HG03175 (cell line): ENCODE measurements at regions not wholly inside any gene's neighbourhood (a gene's known extent, or its start where the extent isn't known, plus 50 kb on each side); places are given as distances from the start of the nearest gene placed in this dataset.
A peak's percentile ranks its signal among the peaks of the same experiment; 100 is the strongest.

Experiments used
- ATAC-seq: cut with Tn5 transposase; IDR thresholded peaks from one replicate; pipeline ENCODE4 v1.9.1; 2021; ENCODE audit warnings: mild to moderate bottlenecking, moderate library complexity; ENCODE audit not compliant: unreplicated experiment

DNA sequence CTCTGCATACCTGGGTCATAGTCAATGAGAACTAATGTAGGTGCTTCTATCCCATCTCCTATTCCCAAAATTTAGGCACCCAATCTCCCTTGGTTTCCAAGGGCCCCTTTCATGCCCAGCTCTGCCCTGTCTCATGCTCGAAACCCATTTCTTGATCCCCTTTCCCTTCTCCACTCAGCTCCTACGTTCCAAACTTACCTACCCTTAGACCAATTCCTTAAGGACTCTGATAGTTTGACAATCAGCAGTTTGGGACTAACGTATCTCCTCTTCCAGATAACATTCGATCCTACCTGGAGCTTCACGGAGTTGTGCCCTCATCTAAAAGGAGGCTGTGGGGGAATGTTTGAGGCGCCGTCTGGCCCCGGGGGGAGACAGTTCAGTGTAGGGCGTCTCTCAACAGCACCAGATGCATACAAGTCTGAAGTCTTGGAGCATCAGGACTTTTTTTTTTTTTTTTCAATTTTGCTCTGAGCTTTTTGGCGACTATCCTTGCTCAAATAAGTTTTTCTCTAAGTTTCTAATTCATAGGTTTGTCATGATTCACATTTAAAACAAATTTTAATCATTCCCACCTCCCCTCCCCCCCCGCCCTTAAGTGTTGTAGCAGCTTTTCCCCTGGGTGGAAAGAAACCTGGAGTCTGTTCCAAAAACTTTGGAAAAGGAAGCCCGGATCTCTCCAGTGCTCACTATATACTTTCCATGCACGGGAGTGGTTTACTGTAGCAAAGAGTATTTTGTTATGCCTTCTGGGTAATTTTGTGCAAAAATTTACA lies 141.2 kb upstream of the LGALSL start:
- no peak for ATAC-seq

DNA sequence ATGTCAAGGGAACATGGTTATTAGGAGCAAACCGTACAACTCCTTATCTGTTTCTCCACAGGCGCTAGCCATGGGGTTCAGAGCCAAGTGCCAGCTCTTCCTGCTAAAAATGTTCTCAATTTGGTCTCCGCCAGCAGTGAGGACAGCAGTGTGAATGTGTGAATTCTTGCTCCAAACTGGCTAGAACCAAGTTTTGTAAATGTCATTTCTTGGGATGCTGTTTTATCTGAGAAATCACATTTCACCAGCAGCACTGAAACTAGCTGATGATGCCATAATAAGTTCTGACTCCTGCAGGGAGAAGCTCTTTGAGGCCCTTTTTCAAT lies 140.6 kb upstream of the LGALSL start:
- ATAC-seq = no peak

DNA sequence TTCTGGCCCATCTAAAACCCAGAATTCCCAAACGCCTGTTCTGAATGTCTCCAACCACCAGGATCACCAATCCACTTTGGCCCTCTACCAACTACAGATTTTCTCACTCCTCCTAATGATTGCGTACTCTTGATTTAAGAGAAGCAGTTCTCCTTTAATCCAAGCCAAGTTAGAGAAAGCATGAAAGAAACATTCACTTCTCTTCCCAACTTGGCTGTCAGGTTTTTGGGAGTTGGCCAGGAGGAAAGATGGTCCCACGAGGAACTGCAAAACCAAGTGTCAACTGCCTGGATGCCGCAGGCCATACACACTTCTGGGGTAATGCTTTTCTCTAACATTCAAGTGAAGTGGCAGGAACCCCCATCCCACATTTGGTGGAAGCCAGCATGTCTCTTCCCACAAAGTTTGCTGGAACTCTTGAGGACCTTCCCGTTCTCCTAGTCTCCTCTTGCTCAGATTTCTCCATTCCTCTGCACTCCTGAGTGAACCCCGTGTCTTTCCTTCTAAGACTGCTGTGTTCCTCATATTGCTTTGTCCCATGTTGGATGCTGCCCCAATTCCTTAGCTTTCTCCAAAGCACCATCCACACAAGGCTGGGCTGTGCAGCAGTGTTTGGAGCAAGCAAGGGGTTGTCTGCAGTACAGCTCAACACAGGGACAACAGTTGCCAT lies 138.5 kb upstream of the LGALSL start:
- ATAC-seq = no peak

DNA sequence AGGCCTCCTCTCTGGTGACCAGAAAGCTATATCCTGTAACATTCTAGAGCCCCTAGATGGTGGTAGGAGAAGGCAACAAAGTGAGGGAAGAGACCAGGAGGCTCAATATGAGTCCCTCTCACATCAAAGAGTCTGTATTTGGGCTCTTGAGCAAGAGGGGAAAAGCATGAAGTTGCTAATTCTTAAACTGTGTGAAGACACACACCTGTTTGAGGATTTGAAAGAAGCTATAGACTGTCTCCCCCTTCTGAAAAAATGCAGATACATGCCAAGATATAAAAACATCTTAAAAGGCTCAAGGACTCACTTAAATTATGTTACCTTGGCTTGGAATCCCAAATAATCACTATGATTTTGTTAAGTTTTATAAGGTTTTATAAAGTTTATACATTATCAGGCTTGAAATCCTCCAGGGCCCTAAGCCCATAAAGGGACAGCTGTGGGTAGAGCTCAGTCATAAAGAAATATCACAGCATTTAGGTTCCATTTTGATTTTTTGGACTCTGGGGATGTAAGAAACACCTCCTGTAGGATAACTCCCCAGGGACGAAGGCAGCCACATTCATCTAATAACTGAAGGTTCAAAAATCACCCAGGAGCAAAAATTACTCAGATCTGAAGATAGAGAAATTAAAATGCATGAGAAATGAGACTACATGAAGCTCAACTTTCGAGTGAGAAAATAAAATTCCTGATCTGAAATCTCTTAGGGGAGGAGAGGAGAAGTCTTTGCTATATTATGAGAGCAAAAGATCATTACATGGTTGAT lies 136.1 kb upstream of the LGALSL start:
- no peak for ATAC-seq

DNA sequence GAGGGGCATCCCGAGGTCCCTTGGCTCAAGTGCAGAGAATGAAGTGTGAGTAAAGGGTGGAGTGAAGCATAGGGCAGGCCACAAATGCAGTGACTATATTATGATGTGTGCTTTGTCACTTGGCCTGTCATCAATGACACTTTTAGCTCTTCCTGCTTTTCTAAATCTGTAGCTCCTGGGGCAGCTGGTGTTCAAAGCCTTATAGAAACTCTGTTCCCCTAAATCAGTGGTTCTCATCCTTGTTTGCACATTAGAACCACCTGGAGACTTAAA lies 135.6 kb upstream of the LGALSL start:
- no peak for ATAC-seq

DNA sequence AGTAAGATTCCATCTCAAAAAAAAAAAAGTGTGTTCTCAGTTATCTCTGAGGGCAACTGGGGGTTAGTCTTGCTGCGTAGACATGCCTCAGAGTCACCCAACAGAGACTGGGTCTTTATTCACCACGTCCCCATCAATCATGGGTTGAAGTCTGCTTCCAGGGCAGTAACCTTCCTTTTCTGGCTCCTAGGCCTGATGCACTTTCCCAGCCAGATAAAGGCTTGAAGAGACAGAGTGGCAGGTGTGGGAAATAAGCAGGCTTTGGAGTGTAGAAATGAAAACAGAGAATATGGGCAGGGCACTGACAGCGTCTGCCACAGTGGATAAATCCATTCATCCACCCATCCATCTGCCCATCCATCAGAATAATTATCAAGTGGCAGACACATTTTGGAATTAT lies 134.1 kb upstream of the LGALSL start:
- no peak for ATAC-seq

DNA sequence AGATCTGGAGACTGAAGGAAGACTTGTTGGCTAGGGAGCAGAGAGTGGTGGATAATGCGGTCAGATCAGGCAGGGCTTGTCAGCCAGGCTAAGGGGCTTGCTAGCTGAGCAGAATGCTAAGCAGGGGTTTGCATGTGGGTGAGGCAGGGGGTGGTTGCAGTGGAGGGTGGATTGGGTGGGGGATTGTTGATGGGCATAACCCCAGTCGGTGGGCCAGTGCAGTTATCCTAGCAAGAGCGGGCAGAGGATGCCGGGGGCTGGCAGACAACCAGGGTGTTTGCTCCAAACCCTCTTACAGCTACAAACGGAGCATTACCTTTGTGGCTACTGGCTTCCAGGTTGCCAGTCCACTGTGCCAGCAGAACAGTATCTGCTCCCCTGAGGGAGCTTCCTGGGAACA lies 131.5 kb upstream of the LGALSL start:
- no peak for ATAC-seq

DNA sequence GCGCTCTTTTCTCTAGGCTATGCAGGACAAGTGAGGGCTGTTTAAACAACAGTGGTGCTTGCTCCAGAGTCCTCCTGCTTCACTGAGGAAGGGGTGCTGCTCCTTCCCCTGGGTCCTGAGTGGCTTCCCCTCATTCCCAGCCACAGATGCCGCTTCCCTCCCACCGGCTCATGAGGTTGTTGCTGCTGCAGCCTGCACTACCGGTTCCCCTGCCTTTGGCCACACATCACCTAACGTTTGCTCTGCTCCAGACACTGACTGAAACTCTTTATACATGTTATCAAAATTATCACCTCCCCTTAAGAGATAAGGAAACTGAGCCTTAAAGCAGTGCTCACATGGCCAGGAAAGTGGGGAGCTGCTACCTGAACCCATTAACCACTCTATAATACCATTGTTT lies 130.8 kb upstream of the LGALSL start:
- no peak for ATAC-seq

DNA sequence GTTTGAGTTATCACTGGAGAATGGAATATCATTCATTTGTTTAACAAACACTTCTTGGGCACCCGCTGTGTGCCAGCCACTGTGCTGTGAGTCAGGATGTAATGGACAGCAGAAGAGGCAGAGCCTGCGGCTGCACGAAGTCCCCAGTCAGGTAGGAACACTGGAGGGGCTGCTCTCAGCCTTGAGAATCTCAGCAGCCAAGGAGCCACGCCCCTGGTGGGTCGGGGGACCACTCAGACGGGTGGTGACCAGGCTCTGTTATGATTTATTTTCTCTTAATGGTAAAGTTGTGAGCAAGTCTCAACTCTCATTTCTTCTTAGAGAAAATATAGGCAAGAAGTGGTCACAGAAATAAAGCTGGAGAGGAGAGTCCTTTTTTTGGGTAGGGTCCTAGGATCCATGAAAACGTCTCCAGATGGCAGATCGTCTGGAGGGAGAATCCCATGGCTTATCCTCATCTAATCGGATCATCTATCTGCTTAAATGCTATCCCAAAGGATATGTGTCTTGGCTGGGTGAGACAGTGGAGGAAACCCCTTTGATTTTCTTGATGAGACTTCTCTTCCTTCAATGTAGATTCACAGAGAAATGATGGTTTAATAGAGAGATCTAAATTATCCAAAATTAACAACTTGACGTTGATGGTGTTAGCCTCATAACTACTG lies 129.1 kb upstream of the LGALSL start:
- ATAC-seq = no peak

DNA sequence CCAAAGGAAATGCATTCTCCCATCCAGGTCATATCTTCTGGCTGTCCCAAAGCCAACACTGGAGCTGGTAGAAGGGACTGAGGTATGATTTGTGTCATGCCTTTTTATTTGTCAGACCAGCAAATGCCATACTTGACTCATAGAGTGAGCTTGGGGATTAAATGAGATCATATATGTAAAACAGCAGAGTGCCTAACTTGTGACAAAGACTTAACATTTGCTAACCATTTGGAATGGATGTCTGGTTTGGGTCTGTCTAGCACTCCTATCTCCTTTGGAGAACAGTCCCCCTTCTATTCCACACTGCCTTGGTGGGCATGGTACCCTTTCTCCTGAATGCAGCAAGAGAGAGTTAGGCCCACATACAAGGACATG lies 128.5 kb upstream of the LGALSL start:
- ATAC-seq = no peak

DNA sequence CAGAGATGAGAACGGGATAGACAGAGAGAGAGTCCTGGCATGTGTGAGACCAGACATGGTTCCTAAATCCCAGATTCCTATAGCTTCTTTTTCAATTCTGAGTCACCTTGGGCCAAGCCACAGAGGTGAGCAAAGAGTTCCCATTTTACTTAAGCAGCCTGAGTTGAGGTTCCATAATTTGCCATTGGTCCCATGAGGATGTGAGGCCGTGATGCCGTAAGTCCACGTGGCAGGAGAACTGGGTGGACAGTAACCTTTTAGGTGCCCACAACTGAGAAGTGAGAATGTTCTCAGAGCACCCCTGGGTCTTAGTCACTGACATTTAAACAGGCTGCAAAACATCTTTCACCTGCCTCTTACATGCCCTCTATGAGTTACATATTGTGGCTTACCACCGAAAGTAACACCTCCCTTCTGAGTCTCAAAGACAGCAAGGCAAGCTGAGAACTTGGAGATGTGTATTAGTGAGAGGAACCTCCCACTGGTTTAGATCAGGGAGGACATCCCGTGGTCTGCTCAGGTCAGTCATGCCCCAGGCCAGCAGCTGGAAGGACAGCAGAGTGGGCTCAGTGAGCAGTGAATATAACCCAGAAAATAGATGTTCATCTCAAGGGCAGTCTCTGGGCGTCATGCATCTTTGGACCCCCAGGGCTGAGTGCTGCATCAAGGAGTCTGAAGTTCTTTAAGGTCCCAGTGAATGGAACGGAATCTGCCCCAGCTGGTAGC lies 127.9 kb upstream of the LGALSL start:
- peak; percentile 93 for ATAC-seq

DNA sequence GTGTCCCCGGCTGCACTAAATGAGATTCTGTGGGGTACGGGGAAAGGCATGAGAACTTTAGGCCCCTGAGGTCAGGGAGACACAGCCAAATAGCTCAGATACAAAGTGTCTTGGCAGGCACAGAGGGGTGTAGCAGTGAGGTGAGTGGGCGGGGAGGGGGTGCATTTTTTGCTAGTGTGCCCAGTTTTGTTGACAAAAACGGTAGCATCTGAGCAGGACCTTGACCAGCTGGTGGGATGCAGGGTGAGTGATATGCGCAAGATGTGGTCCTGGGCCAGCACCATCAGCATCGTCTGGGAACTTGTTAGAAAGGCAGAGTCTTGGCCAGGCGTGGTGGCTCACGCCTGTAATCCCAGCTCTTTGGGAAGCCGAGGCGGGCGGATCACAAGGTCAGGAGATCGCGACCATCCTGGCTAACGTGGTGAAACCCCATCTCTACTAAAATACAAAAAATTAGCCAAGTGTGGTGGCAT lies 127.3 kb upstream of the LGALSL start:
- ATAC-seq = no peak

DNA sequence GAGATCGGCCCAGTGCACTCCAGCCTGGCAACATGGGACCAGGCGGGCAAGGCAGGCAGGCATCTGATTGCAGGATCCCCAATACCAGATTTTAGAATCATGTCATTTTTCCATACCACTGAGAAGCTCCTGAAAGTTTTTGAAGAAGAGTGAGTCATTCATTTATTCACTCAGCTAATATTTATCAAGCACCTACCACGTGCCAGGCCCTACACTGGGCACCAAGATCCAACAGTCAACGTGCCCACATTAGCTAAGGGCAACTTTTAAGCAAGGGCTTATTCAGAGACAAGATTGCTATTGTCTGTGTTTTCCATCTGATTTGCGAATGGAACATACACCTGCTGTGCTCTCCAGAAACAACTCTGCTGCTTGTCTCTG lies 126.8 kb upstream of the LGALSL start:
- ATAC-seq = no peak

DNA sequence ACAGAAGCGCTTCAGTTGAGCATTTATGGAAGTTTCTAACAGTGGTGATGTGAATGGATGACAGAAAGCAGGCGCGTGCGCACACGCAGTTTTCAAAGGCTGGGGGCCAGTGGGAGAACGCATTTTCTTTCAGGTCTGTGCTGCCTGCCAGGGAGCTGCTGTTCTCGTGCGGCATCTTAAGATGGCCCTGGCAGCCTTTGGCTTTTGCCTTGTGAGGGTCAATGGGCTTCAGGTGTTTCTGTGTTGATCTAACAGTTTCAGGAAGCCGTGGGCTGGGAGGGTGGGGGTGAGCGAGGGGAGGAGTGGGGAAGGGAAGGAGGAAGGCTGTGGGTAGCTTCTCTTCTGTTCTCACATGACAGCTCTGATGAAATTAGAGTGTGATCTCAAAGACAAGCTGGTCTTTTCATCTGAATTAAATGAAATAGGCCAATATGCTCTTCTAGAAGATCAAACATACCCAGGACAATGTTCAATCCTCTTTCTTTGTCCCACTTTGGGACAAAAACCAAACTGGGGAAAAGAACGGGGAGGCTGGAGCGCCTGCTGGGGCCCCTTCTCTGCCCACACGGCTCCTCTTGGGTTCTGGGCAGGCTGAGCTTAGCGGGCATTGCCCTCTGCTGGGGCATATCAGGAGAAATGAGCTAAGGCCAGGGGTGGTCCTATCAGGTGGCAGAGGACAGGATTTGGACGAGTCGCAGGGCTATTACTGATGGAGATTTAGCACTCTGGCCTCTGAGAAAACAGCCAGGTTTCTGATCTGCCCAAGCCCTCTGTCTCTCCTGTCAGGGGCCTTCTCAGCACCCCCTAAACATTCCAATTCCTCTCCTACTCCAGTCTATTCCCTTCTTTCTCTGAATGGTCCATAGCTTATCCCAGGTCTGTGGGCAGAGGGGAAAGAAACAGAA lies 126.2 kb upstream of the LGALSL start:
- ATAC-seq = no peak

DNA sequence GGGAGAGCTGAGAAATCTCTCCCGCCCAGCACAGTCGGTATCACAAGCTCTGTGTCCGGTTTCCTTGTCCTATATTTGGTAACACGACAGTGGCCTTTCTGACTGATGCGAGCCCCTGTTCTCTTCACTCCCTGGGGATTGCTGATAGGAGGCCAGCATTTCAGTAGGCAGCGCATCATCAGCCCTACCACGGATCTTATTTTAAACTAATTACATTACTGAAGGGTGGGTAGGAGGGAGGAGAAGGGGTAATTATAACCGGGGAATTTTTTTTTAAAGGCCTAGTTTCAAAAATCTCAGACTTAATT lies 125.6 kb upstream of the LGALSL start:
- no peak for ATAC-seq

DNA sequence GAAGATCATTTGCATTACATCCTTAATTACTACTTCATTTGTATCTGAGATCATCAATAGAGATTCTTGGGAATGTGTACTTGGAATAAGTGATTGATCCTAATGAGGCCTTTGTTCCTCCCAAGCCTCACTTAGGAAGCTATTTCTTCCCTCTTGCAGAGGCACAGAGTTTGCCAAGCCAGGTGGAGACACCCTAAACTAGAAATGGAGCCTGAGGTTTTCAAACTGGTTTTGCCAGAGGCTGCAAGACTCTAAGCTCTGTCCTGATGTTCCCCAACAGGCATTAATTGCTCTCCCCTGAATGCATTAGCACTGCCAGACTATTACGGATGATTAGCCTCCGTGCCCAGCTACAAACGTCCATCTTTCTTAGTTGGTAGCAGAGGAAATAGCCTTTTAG lies 125.2 kb upstream of the LGALSL start:
- ATAC-seq = no peak

DNA sequence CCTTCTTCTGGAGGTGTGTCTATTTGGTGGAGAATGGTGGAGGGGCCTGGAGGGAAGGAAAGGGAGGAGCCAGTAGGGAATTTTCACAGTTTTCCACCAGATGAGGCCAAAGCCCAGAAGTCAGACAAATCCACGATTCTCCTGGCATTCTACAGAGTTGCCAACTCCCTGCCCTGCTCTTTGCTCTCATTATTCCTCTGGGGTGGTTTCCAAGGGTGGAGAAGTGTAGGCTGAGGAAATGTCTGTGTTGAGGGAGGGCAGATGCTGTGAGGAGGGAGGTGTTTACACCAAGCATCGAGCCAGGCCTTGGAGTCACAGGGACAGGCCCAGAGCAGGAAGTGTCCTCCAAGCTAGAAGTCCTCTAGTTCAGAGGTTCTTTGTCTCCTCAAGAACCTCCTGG lies 124.1 kb upstream of the LGALSL start:
- no peak for ATAC-seq

DNA sequence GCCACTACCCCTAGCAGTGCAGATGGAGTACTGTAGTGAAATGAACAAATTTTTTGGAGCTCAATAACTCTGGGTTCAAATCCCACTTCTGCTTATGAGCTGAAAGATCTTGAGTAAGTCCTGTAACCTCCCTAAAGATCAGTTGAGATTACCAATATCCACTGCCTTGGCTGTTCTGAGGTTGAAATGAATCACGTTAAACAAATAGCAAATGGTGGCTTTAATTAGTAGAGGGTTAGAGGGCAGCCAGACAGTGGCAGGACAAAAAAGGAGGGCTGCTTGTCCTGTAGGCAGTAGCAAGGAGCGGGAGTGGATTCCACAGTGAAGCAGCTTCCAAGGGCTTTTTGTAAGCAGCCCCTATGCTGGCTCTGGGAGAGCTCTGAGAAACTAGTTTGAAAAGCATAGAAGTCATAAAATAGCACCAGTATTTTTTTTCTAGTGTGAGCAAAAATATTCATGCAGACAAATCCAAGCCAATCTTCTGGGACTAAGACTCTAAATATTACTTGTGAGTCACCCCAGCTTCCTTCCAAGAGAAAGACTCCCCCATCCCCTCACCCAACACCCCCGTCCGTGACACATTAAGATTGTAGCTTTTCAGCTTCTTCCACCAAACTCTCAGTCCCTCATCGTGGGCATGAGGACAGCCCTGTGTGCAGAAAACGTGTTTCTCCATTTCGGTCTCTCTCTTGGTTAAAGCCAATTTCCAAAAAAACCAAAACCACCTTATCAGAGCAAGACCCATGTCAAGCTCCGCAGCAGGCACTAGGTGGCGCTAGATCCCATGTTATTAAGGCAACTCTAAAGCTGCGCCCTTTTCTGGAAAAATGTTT lies 123.5 kb upstream of the LGALSL start:
- no peak for ATAC-seq

DNA sequence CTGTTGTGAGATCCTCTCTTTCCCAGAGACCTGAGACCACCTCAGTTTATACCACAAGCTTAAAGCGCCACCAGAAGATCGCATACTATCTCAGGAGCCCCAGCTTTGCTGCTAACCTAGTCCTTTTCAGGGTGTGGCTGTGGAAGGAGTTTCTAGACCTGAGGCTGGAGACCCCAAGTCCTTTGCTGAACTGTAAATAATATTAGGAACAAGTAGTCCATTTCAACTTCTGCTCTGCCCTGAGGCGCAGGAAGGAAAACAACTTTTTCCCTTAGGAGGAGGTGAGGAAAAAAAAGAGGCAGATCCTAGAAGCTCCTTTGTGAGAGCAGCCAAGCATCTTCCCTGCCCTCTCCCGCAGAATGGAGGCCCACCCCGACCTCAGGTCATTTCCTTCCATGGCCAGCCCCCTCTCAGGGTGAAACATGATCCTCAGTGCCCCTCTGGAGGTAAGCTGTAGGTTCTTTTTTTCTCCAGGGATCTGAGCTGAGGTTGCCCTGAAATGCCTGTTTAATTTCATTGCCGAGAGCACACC lies 122.8 kb upstream of the LGALSL start:
- ATAC-seq = no peak
